K562 (cell line): ENCODE measurements at regions not wholly inside any gene's neighbourhood (a gene's known extent, or its start where the extent isn't known, plus 50 kb on each side); places are given as distances from the start of the nearest gene placed in this dataset.
A peak's percentile ranks its signal among the peaks of the same experiment; 100 is the strongest.

Source experiments
- CEBPB ChIP-seq: fragments of 450-650 bp; IDR thresholded peaks from 2 replicates; pipeline ENCODE4 v1.6.1; 2016; ENCODE audit warnings: missing genetic modification characterization, missing compliant biosample characterization
- CHD1 ChIP-seq: fragments of 200-600 bp; sonication (generic); IDR thresholded peaks from one replicate; pipeline ENCODE4 v1.6.1; 2012; ENCODE audit warnings: mild to moderate bottlenecking, moderate library complexity, low read length, inconsistent platforms
- ERF ChIP-seq: fragments of 450-650 bp; formaldehyde crosslinking; IDR thresholded peaks from 2 replicates; pipeline ENCODE4 v1.4.0; 2020; ENCODE audit warnings: mild to moderate bottlenecking, mixed read lengths
- GATAD2B ChIP-seq: fragments of 450-650 bp; IDR thresholded peaks from 2 replicates; pipeline ENCODE4 v1.6.1; 2017; ENCODE audit warnings: mild to moderate bottlenecking, borderline replicate concordance
- GMEB1 ChIP-seq: fragments of 250-450 bp; sonication (Bioruptor Pico); IDR thresholded peaks from 2 replicates; pipeline ENCODE4 v1.4.0; 2020; ENCODE audit warnings: mild to moderate bottlenecking
- HES1 ChIP-seq: fragments of 450-650 bp; IDR thresholded peaks from 2 replicates; pipeline ENCODE4 v1.6.1; 2016; ENCODE audit warnings: low read depth, mild to moderate bottlenecking, moderate library complexity
- HMGN3 ChIP-seq: IDR thresholded peaks from 2 replicates; pipeline ENCODE4 v1.6.1; 2011; ENCODE audit warnings: borderline replicate concordance, low read depth, mild to moderate bottlenecking, mixed read lengths, low read length; ENCODE audit not compliant: insufficient read length; ENCODE audit errors: extremely low read depth
- KAT7 ChIP-seq: sonication (generic); formaldehyde crosslinking; IDR thresholded peaks from 2 replicates; pipeline ENCODE4 v1.8.0; 2022; ENCODE audit warnings: missing genetic modification reagents, mild to moderate bottlenecking, borderline replicate concordance
- KHSRP ChIP-seq: fragments of 450-650 bp; IDR thresholded peaks from 2 replicates; pipeline ENCODE4 v1.6.1; 2017
- L3MBTL2 ChIP-seq: fragments of 450-650 bp; IDR thresholded peaks from 2 replicates; pipeline ENCODE4 v1.6.1; 2016; ENCODE audit warnings: mild to moderate bottlenecking, moderate library complexity
- NRF1 ChIP-seq, 2 experiments: fragments of 450-650 bp; IDR thresholded peaks in 1 of 2; conservative IDR thresholded peaks in 1 of 2; 2 replicates each; pipeline ENCODE4 v1.6.1; 2014; ENCODE audit warnings: mild to moderate bottlenecking in 2 of 2
- PHF8 ChIP-seq: fragments of 200-600 bp; sonication (generic); IDR thresholded peaks from 2 replicates; pipeline ENCODE4 v1.6.1; 2012; ENCODE audit warnings: mixed run types, mild to moderate bottlenecking, inconsistent platforms, low read length, moderate library complexity, borderline replicate concordance
- POLR2H ChIP-seq: IDR thresholded peaks from 2 replicates; pipeline ENCODE4 v1.6.1; 2016; ENCODE audit warnings: missing genetic modification characterization, low read depth, mild to moderate bottlenecking, control low read depth, missing compliant biosample characterization, moderate library complexity
- RBM25 ChIP-seq: fragments of 200-400 bp; formaldehyde crosslinking; IDR thresholded peaks from 2 replicates; pipeline ENCODE4 v1.6.1; 2018; ENCODE audit warnings: low read length, low read depth, moderate library complexity; ENCODE audit not compliant: severe bottlenecking
- SMAD4 ChIP-seq: fragments of 250-450 bp; sonication (Bioruptor Pico); conservative IDR thresholded peaks from 2 replicates; pipeline ENCODE4 v1.8.0; 2021; ENCODE audit warnings: inconsistent platforms, mild to moderate bottlenecking, moderate library complexity
- TAF1 ChIP-seq: IDR thresholded peaks from 2 replicates; pipeline ENCODE4 v1.6.1; 2011; ENCODE audit warnings: mild to moderate bottlenecking, low read length, moderate library complexity; ENCODE audit not compliant: insufficient read depth, control insufficient read depth, severe bottlenecking; ENCODE audit errors: extremely low read depth
- TEAD1 ChIP-seq, 2 experiments: fragments of 450-650 bp in 1 of 2; sonication (generic) in 1 of 2; formaldehyde crosslinking; IDR thresholded peaks; 2 replicates each; pipeline versions ENCODE4 v1.4.0 to v1.8.0; 2020 to 2022; ENCODE audit warnings: mild to moderate bottlenecking in 2 of 2, missing genetic modification reagents in 1 of 2
- TEAD4 ChIP-seq, 2 experiments: sonication (generic) in 1 of 2; formaldehyde crosslinking in 1 of 2; IDR thresholded peaks; 2 replicates each; pipeline versions ENCODE4 v1.6.1 to v1.8.0; 2012 to 2022; ENCODE audit warnings: borderline replicate concordance in 1 of 2, inconsistent platforms in 1 of 2, low read length in 1 of 2, mild to moderate bottlenecking in 1 of 2, missing genetic modification reagents in 1 of 2
- ZNF511 ChIP-seq: sonication (generic); formaldehyde crosslinking; IDR thresholded peaks from 2 replicates; pipeline ENCODE4 v1.8.0; 2022; ENCODE audit warnings: mild to moderate bottlenecking, missing genetic modification reagents
- TF ChIP-seq, protein P1 (sequence below), 3 experiments: IDR thresholded peaks in 2 of 3; conservative IDR thresholded peaks in 1 of 3; 2 replicates each; pipeline ENCODE4 v1.5.1; 2011 to 2012; ENCODE audit warnings: low read length in 3 of 3, mild to moderate bottlenecking in 3 of 3, control low read depth in 2 of 3, improper control_type of control experiment in 1 of 3, inconsistent platforms in 1 of 3, low read depth in 1 of 3, mixed read lengths in 1 of 3, moderate library complexity in 1 of 3; ENCODE audit not compliant: insufficient read depth in 2 of 3
- TF ChIP-seq, protein P2 (sequence below): sonication (generic); formaldehyde crosslinking; IDR thresholded peaks from 2 replicates; pipeline ENCODE4 v1.9.0; 2022; ENCODE audit warnings: mild to moderate bottlenecking, missing genetic modification reagents

- peak; percentile 11 for TF ChIP-seq TAF1
- TF ChIP-seq TEAD4 (IDR thresholded peaks at IDR 0.05; ENCODE audit: low read length), result no peak
- TF ChIP-seq TEAD4 (CRISPR knock-in tag; IDR thresholded peaks at IDR 0.05; ENCODE audit: borderline replicate concordance), result no peak
- peak; percentile 71; the same call in 1 of the 2 replicates for TF ChIP-seq PHF8
- TF ChIP-seq TEAD1 (CRISPR knock-in tag; IDR thresholded peaks at IDR 0.05), result no peak
- TF ChIP-seq POLR2H (tag), result no peak
- TF ChIP-seq, protein P1, sequence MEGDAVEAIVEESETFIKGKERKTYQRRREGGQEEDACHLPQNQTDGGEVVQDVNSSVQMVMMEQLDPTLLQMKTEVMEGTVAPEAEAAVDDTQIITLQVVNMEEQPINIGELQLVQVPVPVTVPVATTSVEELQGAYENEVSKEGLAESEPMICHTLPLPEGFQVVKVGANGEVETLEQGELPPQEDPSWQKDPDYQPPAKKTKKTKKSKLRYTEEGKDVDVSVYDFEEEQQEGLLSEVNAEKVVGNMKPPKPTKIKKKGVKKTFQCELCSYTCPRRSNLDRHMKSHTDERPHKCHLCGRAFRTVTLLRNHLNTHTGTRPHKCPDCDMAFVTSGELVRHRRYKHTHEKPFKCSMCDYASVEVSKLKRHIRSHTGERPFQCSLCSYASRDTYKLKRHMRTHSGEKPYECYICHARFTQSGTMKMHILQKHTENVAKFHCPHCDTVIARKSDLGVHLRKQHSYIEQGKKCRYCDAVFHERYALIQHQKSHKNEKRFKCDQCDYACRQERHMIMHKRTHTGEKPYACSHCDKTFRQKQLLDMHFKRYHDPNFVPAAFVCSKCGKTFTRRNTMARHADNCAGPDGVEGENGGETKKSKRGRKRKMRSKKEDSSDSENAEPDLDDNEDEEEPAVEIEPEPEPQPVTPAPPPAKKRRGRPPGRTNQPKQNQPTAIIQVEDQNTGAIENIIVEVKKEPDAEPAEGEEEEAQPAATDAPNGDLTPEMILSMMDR (IDR thresholded peaks at IDR 0.05 in 2 of 3, conservative IDR thresholded peaks at IDR 0.05 in 1 of 3; ENCODE audit: insufficient read depth in 2 of 3, low read depth in 1 of 3, low read length in 3 of 3), result peak in 2 of 3 experiments; percentile 9 to 22; a peak in 1 of 6 replicates
- peak; percentile 31 for TF ChIP-seq HMGN3
- peak; percentile 33 for TF ChIP-seq CHD1
- TF ChIP-seq RBM25, result peak; percentile 47
- TF ChIP-seq GATAD2B, result 0 out of 2 replicates have a peak, but pooled peaks have one; percentile 41
- TF ChIP-seq CEBPB (tag), result peak; percentile 77
- TF ChIP-seq ZNF511 (CRISPR knock-in tag), result no peak
- peak; percentile 91 for TF ChIP-seq SMAD4
- TF ChIP-seq ERF (CRISPR knock-in tag), result peak; percentile 89; the same call in 1 of the 2 replicates
- TF ChIP-seq KAT7 (CRISPR knock-in tag), result peak; percentile 62; the same call in 1 of the 2 replicates
- TF ChIP-seq L3MBTL2, result peak; percentile 88
- peak; percentile 56 to 66 for TF ChIP-seq NRF1 (conservative IDR thresholded peaks at IDR 0.05 in 1 of 2, IDR thresholded peaks at IDR 0.05 in 1 of 2)
- TF ChIP-seq, protein P2, sequence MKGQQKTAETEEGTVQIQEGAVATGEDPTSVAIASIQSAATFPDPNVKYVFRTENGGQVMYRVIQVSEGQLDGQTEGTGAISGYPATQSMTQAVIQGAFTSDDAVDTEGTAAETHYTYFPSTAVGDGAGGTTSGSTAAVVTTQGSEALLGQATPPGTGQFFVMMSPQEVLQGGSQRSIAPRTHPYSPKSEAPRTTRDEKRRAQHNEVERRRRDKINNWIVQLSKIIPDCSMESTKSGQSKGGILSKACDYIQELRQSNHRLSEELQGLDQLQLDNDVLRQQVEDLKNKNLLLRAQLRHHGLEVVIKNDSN, result no peak
- TF ChIP-seq GMEB1 (CRISPR knock-in tag), result no peak
- TF ChIP-seq HES1, result no peak
- no peak for TF ChIP-seq KHSRP
Observed at GRCh38 chr2:64859312-64860212, 129.6 kb upstream of the SLC1A4 start (continued).
